Mesenchymal stem cell (in vitro differentiated cells and primary cell): ENCODE measurements at regions not wholly inside any gene's neighbourhood (a gene's known extent, or its start where the extent isn't known, plus 50 kb on each side); places are given as distances from the start of the nearest gene placed in this dataset.
A peak's percentile ranks its signal among the peaks of the same experiment; 100 is the strongest.
"Not testable (repeated sequence)": the region's sequence is repeated elsewhere in the genome, so short reads cannot be mapped to it uniquely, and the experiment has no call there.

Source experiments
- DNase-seq: peaks from one replicate; pipeline ENCODE4 v3.0.0-alpha.2; 2013
- H2AFZ ChIP-seq: one replicate; pipeline ENCODE4 v1.6.1; 2013; ENCODE audit warnings: low read depth, mild to moderate bottlenecking, control low read depth, inconsistent platforms, low read length, moderate library complexity
- H2AK5ac ChIP-seq: 2 replicates; pipeline ENCODE4 v1.6.1; 2013; ENCODE audit warnings: low read length, moderate library complexity, mild to moderate bottlenecking, inconsistent platforms; ENCODE audit not compliant: severe bottlenecking
- H2BK120ac ChIP-seq: one replicate; pipeline ENCODE4 v1.6.1; 2013; ENCODE audit warnings: low read depth, mild to moderate bottlenecking, inconsistent platforms, low read length, moderate library complexity
- H2BK12ac ChIP-seq, 2 experiments: one replicate each; pipeline ENCODE4 v1.6.1; 2013; ENCODE audit warnings: inconsistent platforms in 2 of 2, low read length in 2 of 2, mild to moderate bottlenecking in 2 of 2, moderate library complexity in 2 of 2, control low read depth in 1 of 2
- H2BK15ac ChIP-seq: one replicate; pipeline ENCODE4 v1.6.1; 2013; ENCODE audit warnings: mild to moderate bottlenecking, low read depth, inconsistent platforms; ENCODE audit not compliant: poor library complexity, severe bottlenecking
- H2BK5ac ChIP-seq: 2 replicates; pipeline ENCODE4 v1.6.1; 2013; ENCODE audit warnings: low read depth, mild to moderate bottlenecking, low read length, control low read depth, inconsistent platforms; ENCODE audit not compliant: poor library complexity, severe bottlenecking
- H3K14ac ChIP-seq, 2 experiments: one replicate each; pipeline ENCODE4 v1.6.1; 2013; ENCODE audit warnings: inconsistent platforms in 2 of 2, low read length in 2 of 2, control low read depth in 1 of 2, mild to moderate bottlenecking in 1 of 2, moderate library complexity in 1 of 2
- H3K18ac ChIP-seq, 2 experiments: one replicate each; pipeline ENCODE4 v1.6.1; 2013; ENCODE audit warnings: inconsistent platforms in 2 of 2, low read length in 2 of 2, control low read depth in 1 of 2, low read depth in 1 of 2, mild to moderate bottlenecking in 1 of 2
- H3K23ac ChIP-seq, 2 experiments: one replicate each; pipeline ENCODE4 v1.6.1; 2013; ENCODE audit warnings: inconsistent platforms in 2 of 2, low read length in 2 of 2, mild to moderate bottlenecking in 2 of 2, moderate library complexity in 2 of 2, control low read depth in 1 of 2
- H3K27ac ChIP-seq: 2 replicates; pipeline ENCODE4 v1.5.1; 2013; ENCODE audit warnings: mild to moderate bottlenecking, moderate library complexity, low read length, control low read depth, inconsistent platforms; ENCODE audit not compliant: poor library complexity, severe bottlenecking
- H3K27me3 ChIP-seq, 2 experiments: 2 replicates each; pipeline versions ENCODE4 v1.6.1 to v1.7.0; 2013; ENCODE audit warnings: low read length in 2 of 2, mild to moderate bottlenecking in 2 of 2, moderate library complexity in 2 of 2, control low read depth in 1 of 2, inconsistent platforms in 1 of 2; ENCODE audit not compliant: control insufficient read depth in 1 of 2, insufficient read depth in 1 of 2
- H3K36me3 ChIP-seq, 2 experiments: 2 replicates each; pipeline versions ENCODE4 v1.6.1 to v1.7.0; 2013; ENCODE audit warnings: low read length in 2 of 2, control low read depth in 1 of 2, inconsistent platforms in 1 of 2, low read depth in 1 of 2, mild to moderate bottlenecking in 1 of 2; ENCODE audit not compliant: insufficient read depth in 2 of 2, control insufficient read depth in 1 of 2
- H3K4ac ChIP-seq, 2 experiments: one replicate each; pipeline ENCODE4 v1.6.1; 2013; ENCODE audit warnings: inconsistent platforms in 2 of 2, low read length in 2 of 2, mild to moderate bottlenecking in 2 of 2, moderate library complexity in 2 of 2, control low read depth in 1 of 2, low read depth in 1 of 2
- H3K4me1 ChIP-seq: 2 replicates; pipeline ENCODE4 v1.6.1; 2013; ENCODE audit warnings: low read depth, low read length, control low read depth; ENCODE audit not compliant: control insufficient read depth, insufficient read depth
- H3K4me2 ChIP-seq: 2 replicates; pipeline ENCODE4 v1.6.1; 2013; ENCODE audit warnings: low read length, mild to moderate bottlenecking, inconsistent platforms; ENCODE audit not compliant: poor library complexity, severe bottlenecking
- H3K4me3 ChIP-seq, 2 experiments: 2 replicates each; pipeline versions ENCODE4 v1.5.1 to v1.7.0; 2013; ENCODE audit warnings: low read length in 2 of 2, mild to moderate bottlenecking in 2 of 2, control low read depth in 1 of 2, low read depth in 1 of 2; ENCODE audit not compliant: insufficient read depth in 1 of 2
- H3K79me1 ChIP-seq: replicated peaks from 2 replicates; pipeline ENCODE4 v1.6.1; 2013; ENCODE audit warnings: mild to moderate bottlenecking, control low read depth, low read length, inconsistent platforms; ENCODE audit not compliant: poor library complexity, severe bottlenecking
- H3K9ac ChIP-seq: 2 replicates; pipeline ENCODE4 v1.7.0; 2013; ENCODE audit warnings: mild to moderate bottlenecking, low read length, moderate library complexity
- H3K9me3 ChIP-seq: 2 replicates; pipeline ENCODE4 v1.7.0; 2013; ENCODE audit warnings: mild to moderate bottlenecking, low read length; ENCODE audit not compliant: control insufficient read depth
- H4K8ac ChIP-seq: one replicate; pipeline ENCODE4 v1.6.1; 2013; ENCODE audit warnings: inconsistent platforms, mild to moderate bottlenecking, low read length, moderate library complexity
- H4K91ac ChIP-seq: one replicate; pipeline ENCODE4 v1.6.1; 2013; ENCODE audit warnings: mild to moderate bottlenecking, low read length, inconsistent platforms
- WGBS: methylation state at CpG from one replicate; pipeline ENCODE4 v1.1.7; 2013; ENCODE audit warnings: mixed read lengths; 5-methylcytosine and 5-hydroxymethylcytosine counted together

GRCh38 chr13:19344585-19345120 lies 163.0 kb upstream of the TUBA3C start:
- WGBS, result 83% methylated on average over 44 of the region's 50 CpGs

GRCh38 chr13:19332378-19332777 lies 150.8 kb upstream of the TUBA3C start:
- H3K9me3 ChIP-seq, result no peaks in the 10 kb centered on the region
- no peak overlapping the region for H3K23ac ChIP-seq

More at GRCh38 chr13:19344585-19345120, 163.0 kb upstream of the TUBA3C start:
- DNase-seq, H2AK5ac ChIP-seq, H3K18ac ChIP-seq, H3K9ac ChIP-seq, H4K8ac ChIP-seq, H3K14ac ChIP-seq, H3K4me3 ChIP-seq, H3K36me3 ChIP-seq, H3K9me3 ChIP-seq, H2BK120ac ChIP-seq, H4K91ac ChIP-seq, H3K4ac ChIP-seq, H3K27ac ChIP-seq, H2BK5ac ChIP-seq, H2BK15ac ChIP-seq, H3K79me1 ChIP-seq, H3K4me1 ChIP-seq, H2BK12ac ChIP-seq, H2AFZ ChIP-seq, H3K27me3 ChIP-seq, H3K23ac ChIP-seq: not testable (repeated sequence)
- H3K4me2 ChIP-seq, result peak overlapping the region; percentile 39

GRCh38 chr13:19329365-19329764 lies 147.7 kb upstream of the TUBA3C start:
- no peak overlapping the region for H3K14ac ChIP-seq
- H2BK15ac ChIP-seq, result no peak overlapping the region
- no peak overlapping the region for H3K4ac ChIP-seq
- H2AK5ac ChIP-seq, result no peak overlapping the region
- H3K18ac ChIP-seq, result no peak overlapping the region
- H3K27me3 ChIP-seq, result no peaks in the 10 kb centered on the region
- H3K4me1 ChIP-seq, result no peaks in the 10 kb centered on the region
- no peaks in the 10 kb centered on the region for H3K79me1 ChIP-seq
- H3K9ac ChIP-seq, result no peak overlapping the region
- no peak overlapping the region for H2AFZ ChIP-seq
- H3K27ac ChIP-seq, result no peak overlapping the region
- WGBS, result 67% methylated on average over 1 of the region's 3 CpGs
- no peak overlapping the region for H3K4me3 ChIP-seq
- H2BK5ac ChIP-seq, result no peak overlapping the region
- H4K91ac ChIP-seq, result no peak overlapping the region
- no peaks in the 10 kb centered on the region for H3K36me3 ChIP-seq
- DNase-seq, result no peak
- H4K8ac ChIP-seq, result no peak overlapping the region
- H2BK120ac ChIP-seq, result no peak overlapping the region
- H3K23ac ChIP-seq, result no peak overlapping the region
- H3K4me2 ChIP-seq, result no peak overlapping the region
- H2BK12ac ChIP-seq, result no peak overlapping the region
- H3K9me3 ChIP-seq, result peaks cover under 1% of the 10 kb centered on the region

More at GRCh38 chr13:19332378-19332777, 150.8 kb upstream of the TUBA3C start:
- H3K9ac ChIP-seq, result no peak overlapping the region
- H2BK5ac ChIP-seq, result no peak overlapping the region
- no peak overlapping the region for H3K4me2 ChIP-seq
- no peak overlapping the region for H2AFZ ChIP-seq
- H3K27ac ChIP-seq, result no peak overlapping the region
- DNase-seq, result no peak
- H2BK120ac ChIP-seq, result no peak overlapping the region
- no peak overlapping the region for H3K18ac ChIP-seq
- H4K8ac ChIP-seq, result no peak overlapping the region
- no peak overlapping the region for H2BK12ac ChIP-seq
- no peak overlapping the region for H2AK5ac ChIP-seq
- H3K36me3 ChIP-seq, result no peaks in the 10 kb centered on the region
- WGBS, result 67% methylated on average over 1 of the region's 3 CpGs
- no peak overlapping the region for H2BK15ac ChIP-seq
- no peak overlapping the region for H3K14ac ChIP-seq
- H3K4ac ChIP-seq, result no peak overlapping the region
- no peaks in the 10 kb centered on the region for H3K27me3 ChIP-seq
- no peak overlapping the region for H3K4me3 ChIP-seq
- no peak overlapping the region for H4K91ac ChIP-seq
- H3K4me1 ChIP-seq, result no peaks in the 10 kb centered on the region
- no peaks in the 10 kb centered on the region for H3K79me1 ChIP-seq

GRCh38 chr13:19324325-19324724 lies 142.7 kb upstream of the TUBA3C start:
- Histone ChIP-seq H3K27me3 (no peaks in the 10 kb centered on the region), H3K79me1 (no peaks in the 10 kb centered on the region), H2BK15ac (no peak overlapping the region), H3K4me3 (no peak overlapping the region), H3K36me3 (no peaks in the 10 kb centered on the region), H3K14ac (no peak overlapping the region), H3K4ac (no peak overlapping the region), H3K18ac (no peak overlapping the region), H3K27ac (no peak overlapping the region), H4K8ac (no peak overlapping the region), H3K4me2 (no peak overlapping the region), H3K23ac (no peak overlapping the region), H3K9me3 (peaks cover 16% of the 10 kb centered on the region), H4K91ac (no peak overlapping the region), H2BK12ac (no peak overlapping the region), H2AFZ (no peak overlapping the region), H2BK120ac (no peak overlapping the region), H3K9ac (no peak overlapping the region), H3K4me1 (no peaks in the 10 kb centered on the region), H2BK5ac (no peak overlapping the region), H2AK5ac (no peak overlapping the region)
- DNase-seq, result no peak
